ENCODE measurements at regions not wholly inside any gene's neighbourhood (a gene's known extent, or its start where the extent isn't known, plus 50 kb on each side); places are given as distances from the start of the nearest gene placed in this dataset.

DNA sequence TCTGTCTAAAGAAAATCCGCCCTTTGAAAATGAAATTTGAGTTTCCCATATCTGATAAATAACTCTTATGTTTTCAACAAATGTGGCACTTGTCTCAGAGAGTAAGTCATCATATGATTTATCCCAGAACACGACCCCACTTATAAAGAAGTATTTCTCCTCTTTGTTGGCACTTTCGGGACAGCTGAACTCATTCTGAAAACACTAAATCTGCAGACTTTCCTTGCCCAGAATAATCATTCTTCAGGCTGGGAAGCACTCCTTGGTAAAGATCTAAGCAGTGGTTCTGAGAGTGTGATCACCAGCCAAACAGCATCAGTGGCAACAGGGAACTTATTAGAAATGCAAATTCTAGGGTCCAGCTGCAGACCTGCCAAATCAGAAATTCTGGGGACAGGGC lies 532.2 kb upstream of the API5 start:
- TF ChIP-seq POLR2A (IDR thresholded peaks at IDR 0.05) (no peak), CTCF (IDR thresholded peaks at IDR 0.05) (no peak)
